Trophoblast cell (in vitro differentiated cells and primary cell): ENCODE measurements at regions not wholly inside any gene's neighbourhood (a gene's known extent, or its start where the extent isn't known, plus 50 kb on each side); places are given as distances from the start of the nearest gene placed in this dataset.
A peak's percentile ranks its signal among the peaks of the same experiment; 100 is the strongest.

ENCODE experiments used
- DNase-seq, 2 donors: peaks; one replicate each; pipeline ENCODE4 v3.0.0-alpha.2; 2016
- H2AFZ ChIP-seq: 2 replicates; pipeline ENCODE4 v1.6.1; 2013; ENCODE audit warnings: low read length, moderate library complexity, mild to moderate bottlenecking; ENCODE audit not compliant: insufficient read depth, poor library complexity
- H2AK5ac ChIP-seq: 2 replicates; pipeline ENCODE4 v1.6.1; 2013; ENCODE audit warnings: mild to moderate bottlenecking, low read length
- H2BK120ac ChIP-seq: 2 replicates; pipeline ENCODE4 v1.6.1; 2013; ENCODE audit warnings: low read length, mild to moderate bottlenecking, moderate library complexity; ENCODE audit not compliant: insufficient read depth, poor library complexity
- H2BK12ac ChIP-seq: 2 replicates; pipeline ENCODE4 v1.6.1; 2013; ENCODE audit warnings: mild to moderate bottlenecking, low read length, moderate library complexity
- H2BK5ac ChIP-seq: 2 replicates; pipeline ENCODE4 v1.6.1; 2013; ENCODE audit warnings: low read length, low read depth, moderate library complexity, mild to moderate bottlenecking; ENCODE audit not compliant: poor library complexity
- H3K14ac ChIP-seq: 2 replicates; pipeline ENCODE4 v1.6.1; 2013; ENCODE audit warnings: mild to moderate bottlenecking, low read length
- H3K18ac ChIP-seq: 2 replicates; pipeline ENCODE4 v1.6.1; 2013; ENCODE audit warnings: mild to moderate bottlenecking, low read length
- H3K23ac ChIP-seq: 2 replicates; pipeline ENCODE4 v1.6.1; 2013; ENCODE audit warnings: low read length
- H3K27ac ChIP-seq: 2 replicates; pipeline ENCODE4 v1.5.1; 2013; ENCODE audit warnings: low read depth, mild to moderate bottlenecking, inconsistent platforms, low read length, moderate library complexity
- H3K27me3 ChIP-seq: 2 replicates; pipeline ENCODE4 v1.6.1; 2013; ENCODE audit warnings: inconsistent platforms, mild to moderate bottlenecking, low read length, moderate library complexity; ENCODE audit not compliant: insufficient read depth
- H3K36me3 ChIP-seq, 2 experiments: 1 replicate in 1 of 2; 2 replicates in 1 of 2; pipeline ENCODE4 v1.6.1; 2013; ENCODE audit warnings: low read length in 2 of 2, mild to moderate bottlenecking in 2 of 2, moderate library complexity in 1 of 2; ENCODE audit not compliant: insufficient read depth in 2 of 2, control insufficient read depth in 1 of 2
- H3K4ac ChIP-seq: 2 replicates; pipeline ENCODE4 v1.6.1; 2013; ENCODE audit warnings: low read depth, mild to moderate bottlenecking, low read length, moderate library complexity
- H3K4me1 ChIP-seq, 2 experiments: 1 replicate in 1 of 2; 2 replicates in 1 of 2; pipeline ENCODE4 v1.6.1; 2013; ENCODE audit warnings: low read length in 2 of 2, mild to moderate bottlenecking in 2 of 2, moderate library complexity in 1 of 2; ENCODE audit not compliant: insufficient read depth in 2 of 2, control insufficient read depth in 1 of 2
- H3K4me2 ChIP-seq: 2 replicates; pipeline ENCODE4 v1.6.1; 2013; ENCODE audit warnings: inconsistent platforms, mild to moderate bottlenecking, low read length, moderate library complexity
- H3K4me3 ChIP-seq: 2 replicates; pipeline ENCODE4 v1.5.1; 2013; ENCODE audit warnings: mild to moderate bottlenecking, low read depth, low read length, inconsistent platforms
- H3K79me1 ChIP-seq: one replicate; pipeline ENCODE4 v1.6.1; 2013; ENCODE audit warnings: low read length
- H3K79me2 ChIP-seq: 2 replicates; pipeline ENCODE4 v1.6.1; 2013; ENCODE audit warnings: low read length, mild to moderate bottlenecking; ENCODE audit not compliant: control insufficient read depth, insufficient read depth, poor library complexity
- H3K9ac ChIP-seq: 2 replicates; pipeline ENCODE4 v1.6.1; 2013; ENCODE audit warnings: mild to moderate bottlenecking, low read length
- H3K9me3 ChIP-seq: 2 replicates; pipeline ENCODE4 v1.6.1; 2013; ENCODE audit warnings: low read depth, mild to moderate bottlenecking, control low read depth, inconsistent platforms, low read length; ENCODE audit not compliant: insufficient read depth
- H4K12ac ChIP-seq: 2 replicates; pipeline ENCODE4 v1.6.1; 2013; ENCODE audit warnings: low read depth, mild to moderate bottlenecking, low read length, moderate library complexity
- H4K8ac ChIP-seq: 2 replicates; pipeline ENCODE4 v1.6.1; 2013; ENCODE audit warnings: low read depth, mild to moderate bottlenecking, low read length, moderate library complexity
- H4K91ac ChIP-seq: one replicate; pipeline ENCODE4 v1.6.1; 2013; ENCODE audit warnings: low read depth, mild to moderate bottlenecking, low read length, moderate library complexity
- WGBS: extraction: QIAGEN DNeasy Blood & Tissue Kit; methylation state at CpG from one replicate; pipeline ENCODE4 v1.1.7; 2013; ENCODE audit warnings: missing lambda C conversion rate; ENCODE audit not compliant: insufficient read length, insufficient coverage; ENCODE audit errors: extremely low coverage; 5-methylcytosine and 5-hydroxymethylcytosine counted together

DNA sequence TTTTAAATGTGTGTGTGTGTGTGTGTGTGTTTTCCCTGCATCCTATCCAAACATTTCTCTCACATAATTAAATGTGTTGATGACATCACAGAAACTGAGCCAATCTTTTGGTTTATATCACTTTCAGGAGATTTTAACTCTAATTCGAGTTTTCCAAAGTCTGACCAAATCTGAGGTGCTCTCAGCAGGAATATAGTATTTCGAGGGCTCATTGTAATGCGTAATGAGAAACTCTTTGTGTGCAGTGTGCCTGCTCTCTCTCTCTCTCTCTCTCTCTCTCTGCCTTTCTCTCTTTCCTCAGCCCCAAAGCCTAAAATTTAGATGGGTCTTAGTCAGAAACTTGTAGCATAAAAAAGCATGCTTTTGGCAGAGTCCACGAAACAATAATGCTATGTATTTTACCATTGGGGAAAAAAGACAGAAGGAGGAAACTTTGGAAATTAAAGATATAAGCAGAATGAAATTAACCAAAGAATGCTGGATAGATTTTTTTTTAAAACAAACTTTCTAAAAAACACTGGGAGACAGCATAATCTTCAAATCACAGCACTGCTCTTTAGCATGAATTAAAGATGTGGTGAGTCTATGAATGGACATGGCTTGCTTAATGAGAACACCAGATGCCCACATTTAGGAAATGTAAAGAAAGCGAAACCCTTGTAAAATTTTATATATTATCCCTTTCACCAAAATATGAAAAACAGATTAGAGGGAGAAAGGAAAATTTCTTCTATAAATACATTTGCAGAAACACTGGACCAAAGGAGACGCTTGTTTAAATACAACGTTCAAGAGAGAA lies 206.8 kb upstream of the HABP2 start:
- no peak overlapping the region for H3K23ac ChIP-seq
- no peak overlapping the region for H3K27ac ChIP-seq
- no peak overlapping the region for H2BK5ac ChIP-seq
- H3K4me1 ChIP-seq, result no peaks in the 10 kb centered on the region
- no peaks in the 10 kb centered on the region for H3K79me1 ChIP-seq
- H2BK120ac ChIP-seq, result no peak overlapping the region
- H3K9ac ChIP-seq, result no peak overlapping the region
- H2BK12ac ChIP-seq, result no peak overlapping the region
- H3K9me3 ChIP-seq, result no peaks in the 10 kb centered on the region
- H3K27me3 ChIP-seq, result no peaks in the 10 kb centered on the region
- no peak overlapping the region for H4K91ac ChIP-seq
- no peaks in the 10 kb centered on the region for H3K36me3 ChIP-seq
- H3K4me3 ChIP-seq, result no peak overlapping the region
- no CpG with 5 or more reads among the region's 7 CpGs for WGBS
- H4K8ac ChIP-seq, result no peak overlapping the region
- no peak for DNase-seq
- no peak overlapping the region for H4K12ac ChIP-seq
- H2AK5ac ChIP-seq, result no peak overlapping the region
- H3K18ac ChIP-seq, result no peak overlapping the region
- no peak overlapping the region for H3K4ac ChIP-seq
- no peaks in the 10 kb centered on the region for H3K79me2 ChIP-seq
- H3K14ac ChIP-seq, result no peak overlapping the region
- no peak overlapping the region for H2AFZ ChIP-seq
- no peak overlapping the region for H3K4me2 ChIP-seq

DNA sequence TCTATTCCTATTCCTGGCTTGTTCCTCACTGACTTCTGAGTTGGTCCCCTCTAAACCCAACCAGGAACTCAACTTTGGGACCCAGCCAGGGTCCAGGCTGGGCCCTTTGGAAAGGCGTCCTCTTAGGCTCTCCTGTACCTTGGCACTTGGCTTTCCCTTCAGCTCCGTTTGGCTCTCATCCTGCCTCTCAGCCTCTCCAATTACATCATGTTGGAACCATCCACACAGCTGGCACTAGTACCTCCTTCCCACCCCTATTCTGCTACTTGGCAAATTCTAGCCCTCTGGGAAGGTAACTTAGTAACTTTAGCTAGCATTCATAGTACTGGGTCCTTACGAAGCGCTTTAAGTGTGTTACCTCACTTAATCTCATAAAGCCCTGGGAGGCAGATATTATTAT lies 205.3 kb upstream of the HABP2 start:
- H2AK5ac ChIP-seq, result no peak overlapping the region
- H3K9me3 ChIP-seq, result no peaks in the 10 kb centered on the region
- no peaks in the 10 kb centered on the region for H3K79me2 ChIP-seq
- no peak overlapping the region for H3K9ac ChIP-seq
- no peak overlapping the region for H3K4me3 ChIP-seq
- H3K27me3 ChIP-seq, result no peaks in the 10 kb centered on the region
- no peak overlapping the region for H2BK120ac ChIP-seq
- no peak overlapping the region for H3K23ac ChIP-seq
- no peak overlapping the region for H4K8ac ChIP-seq
- H4K91ac ChIP-seq, result no peak overlapping the region
- H2BK5ac ChIP-seq, result no peak overlapping the region
- WGBS, result no CpG with 5 or more reads among the region's 4 CpGs
- H3K18ac ChIP-seq, result no peak overlapping the region
- no peak overlapping the region for H3K4me2 ChIP-seq
- no peak overlapping the region for H3K27ac ChIP-seq
- H3K79me1 ChIP-seq, result no peaks in the 10 kb centered on the region
- H4K12ac ChIP-seq, result no peak overlapping the region
- no peak overlapping the region for H2BK12ac ChIP-seq
- no peak for DNase-seq
- H3K4me1 ChIP-seq, result no peaks in the 10 kb centered on the region
- no peak overlapping the region for H2AFZ ChIP-seq
- H3K14ac ChIP-seq, result no peak overlapping the region
- no peaks in the 10 kb centered on the region for H3K36me3 ChIP-seq
- H3K4ac ChIP-seq, result no peak overlapping the region

DNA sequence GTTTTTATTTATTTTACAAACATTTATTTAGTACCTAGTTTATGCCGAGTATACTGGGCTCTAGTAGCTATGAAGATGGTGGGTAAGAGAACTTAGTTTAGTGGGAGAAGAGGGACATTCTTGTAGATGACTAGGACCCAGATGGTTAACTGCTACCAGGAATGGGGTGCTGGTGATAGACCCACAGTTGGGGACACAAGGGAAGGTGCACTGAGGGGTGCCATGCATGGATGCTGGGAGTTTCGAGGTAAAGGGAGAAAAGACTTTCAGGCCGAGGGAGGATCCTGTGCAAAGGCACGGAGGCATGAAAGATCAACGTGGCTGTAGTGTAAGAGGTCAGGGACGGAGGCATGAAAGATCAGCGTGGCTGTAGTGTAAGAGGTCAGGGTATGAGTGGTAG lies 204.2 kb upstream of the HABP2 start:
- no peak for DNase-seq
- H3K36me3 ChIP-seq, result no peaks in the 10 kb centered on the region
- H3K9me3 ChIP-seq, result no peaks in the 10 kb centered on the region
- no peak overlapping the region for H2BK120ac ChIP-seq
- no peak overlapping the region for H2AK5ac ChIP-seq
- no peak overlapping the region for H2AFZ ChIP-seq
- H4K8ac ChIP-seq, result no peak overlapping the region
- H3K27ac ChIP-seq, result no peak overlapping the region
- H3K9ac ChIP-seq, result no peak overlapping the region
- H2BK12ac ChIP-seq, result no peak overlapping the region
- H2BK5ac ChIP-seq, result no peak overlapping the region
- no peak overlapping the region for H3K4ac ChIP-seq
- no peaks in the 10 kb centered on the region for H3K4me1 ChIP-seq
- no CpG with 5 or more reads among the region's 7 CpGs for WGBS
- no peaks in the 10 kb centered on the region for H3K79me2 ChIP-seq
- no peak overlapping the region for H4K12ac ChIP-seq
- no peaks in the 10 kb centered on the region for H3K27me3 ChIP-seq
- H3K79me1 ChIP-seq, result no peaks in the 10 kb centered on the region
- no peak overlapping the region for H3K14ac ChIP-seq
- no peak overlapping the region for H4K91ac ChIP-seq
- H3K4me2 ChIP-seq, result no peak overlapping the region
- no peak overlapping the region for H3K4me3 ChIP-seq
- no peak overlapping the region for H3K23ac ChIP-seq
- H3K18ac ChIP-seq, result no peak overlapping the region

DNA sequence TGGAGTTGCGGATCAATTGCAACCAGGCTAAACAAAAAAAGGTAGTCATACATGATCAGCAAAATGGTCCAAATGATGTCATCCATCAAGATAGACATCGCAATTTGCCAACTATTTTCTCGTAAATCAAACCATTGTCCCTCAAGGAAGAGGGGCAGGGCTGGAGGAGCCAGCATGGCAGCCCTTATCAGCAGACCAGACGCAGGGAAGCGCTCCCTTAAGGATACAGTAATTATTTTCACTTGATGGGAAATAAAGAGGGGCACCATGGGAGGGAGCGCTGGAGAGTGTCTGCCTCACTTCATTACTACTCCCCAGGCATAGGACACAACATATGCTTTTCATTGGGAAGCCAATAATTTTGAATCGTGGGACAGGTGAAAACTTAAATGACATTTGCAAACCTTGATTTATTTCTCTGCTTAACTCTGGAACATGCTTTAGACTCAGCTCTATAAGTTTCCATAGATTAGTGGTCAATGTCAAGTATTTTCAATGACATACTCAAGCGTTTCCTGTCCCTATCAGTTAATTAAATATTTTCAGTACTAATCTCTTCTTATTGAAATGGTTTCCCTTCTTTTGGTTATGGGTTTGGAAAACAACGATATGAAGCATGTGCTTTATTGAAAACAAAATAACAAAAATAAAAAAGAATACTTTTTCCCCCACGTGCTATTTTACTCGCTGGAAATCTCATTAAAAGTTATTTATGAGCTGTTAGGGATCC lies 202.4 kb upstream of the HABP2 start:
- H2BK120ac ChIP-seq, result no peak overlapping the region
- no peak overlapping the region for H3K4me2 ChIP-seq
- no peak overlapping the region for H4K12ac ChIP-seq
- no peaks in the 10 kb centered on the region for H3K27me3 ChIP-seq
- no peak overlapping the region for H3K27ac ChIP-seq
- H3K79me2 ChIP-seq, result no peaks in the 10 kb centered on the region
- H2AK5ac ChIP-seq, result no peak overlapping the region
- no peak overlapping the region for H3K18ac ChIP-seq
- H4K8ac ChIP-seq, result no peak overlapping the region
- no CpG with 5 or more reads among the region's 11 CpGs for WGBS
- no peaks in the 10 kb centered on the region for H3K36me3 ChIP-seq
- no peak overlapping the region for H2AFZ ChIP-seq
- H2BK12ac ChIP-seq, result no peak overlapping the region
- H3K9ac ChIP-seq, result no peak overlapping the region
- peak in 1 of 2 donors; percentile 7 for DNase-seq
- no peak overlapping the region for H3K4me3 ChIP-seq
- no peak overlapping the region for H3K14ac ChIP-seq
- no peaks in the 10 kb centered on the region for H3K4me1 ChIP-seq
- H4K91ac ChIP-seq, result no peak overlapping the region
- H3K23ac ChIP-seq, result no peak overlapping the region
- H3K79me1 ChIP-seq, result no peaks in the 10 kb centered on the region
- H2BK5ac ChIP-seq, result no peak overlapping the region
- H3K4ac ChIP-seq, result no peak overlapping the region
- no peaks in the 10 kb centered on the region for H3K9me3 ChIP-seq
